Adrenal gland (tissue), 5 donors: ENCODE measurements at regions not wholly inside any gene's neighbourhood (a gene's known extent, or its start where the extent isn't known, plus 50 kb on each side); places are given as distances from the start of the nearest gene placed in this dataset.

Experiments
- CTCF ChIP-seq, 6 experiments: fragments of 450-650 bp in 4 of 6; fragments of 200-600 bp in 2 of 6; sonication (generic) in 1 of 6; IDR thresholded peaks; 1 replicate in 5 of 6; 2 replicates in 1 of 6; pipeline versions ENCODE4 v1.5.1 to v1.8.0; 2016 to 2021; ENCODE audit warnings: antibody characterized with exemption in 6 of 6, mild to moderate bottlenecking in 2 of 6, moderate library complexity in 1 of 6
- POLR2A ChIP-seq, 2 donors: fragments of 450-650 bp; IDR thresholded peaks; one replicate each; pipeline ENCODE4 v1.6.1; 2017; ENCODE audit warnings: antibody characterized with exemption in 2 of 2, mild to moderate bottlenecking in 2 of 2, moderate library complexity in 1 of 2
- donor health status: DM: no; HTN: no; CAD: no.

- TF ChIP-seq CTCF (IDR thresholded peaks at IDR 0.05), result no peak
- no peak for TF ChIP-seq POLR2A (IDR thresholded peaks at IDR 0.05)
Observed at GRCh38 chr18:1732143-1732542, 827.5 kb downstream of the ADCYAP1 start.
